ENCODE measurements at regions not wholly inside any gene's neighbourhood (a gene's known extent, or its start where the extent isn't known, plus 50 kb on each side); places are given as distances from the start of the nearest gene placed in this dataset.

DNA sequence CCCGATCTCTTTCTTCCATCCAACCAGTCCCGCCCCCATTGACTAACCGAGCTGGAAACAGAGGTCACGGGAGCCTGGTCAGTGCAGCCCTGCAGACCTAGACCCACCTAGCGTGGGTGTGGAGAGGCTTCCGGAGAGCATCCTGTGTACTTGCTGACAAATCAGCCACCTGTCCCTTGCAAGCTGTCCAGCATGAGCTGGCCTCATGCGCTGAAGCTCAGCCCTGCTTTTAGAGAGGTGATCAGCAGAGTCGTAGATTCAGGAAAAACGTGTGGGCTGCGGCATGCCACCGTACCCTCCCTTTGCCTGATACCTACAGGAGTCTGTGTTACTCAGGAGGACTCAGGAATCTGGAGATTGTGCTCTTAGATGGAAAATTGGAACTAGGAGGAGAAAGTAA is 80.3 kb upstream of the UQCRFS1 start:
- DNase-seq: no peak

DNA sequence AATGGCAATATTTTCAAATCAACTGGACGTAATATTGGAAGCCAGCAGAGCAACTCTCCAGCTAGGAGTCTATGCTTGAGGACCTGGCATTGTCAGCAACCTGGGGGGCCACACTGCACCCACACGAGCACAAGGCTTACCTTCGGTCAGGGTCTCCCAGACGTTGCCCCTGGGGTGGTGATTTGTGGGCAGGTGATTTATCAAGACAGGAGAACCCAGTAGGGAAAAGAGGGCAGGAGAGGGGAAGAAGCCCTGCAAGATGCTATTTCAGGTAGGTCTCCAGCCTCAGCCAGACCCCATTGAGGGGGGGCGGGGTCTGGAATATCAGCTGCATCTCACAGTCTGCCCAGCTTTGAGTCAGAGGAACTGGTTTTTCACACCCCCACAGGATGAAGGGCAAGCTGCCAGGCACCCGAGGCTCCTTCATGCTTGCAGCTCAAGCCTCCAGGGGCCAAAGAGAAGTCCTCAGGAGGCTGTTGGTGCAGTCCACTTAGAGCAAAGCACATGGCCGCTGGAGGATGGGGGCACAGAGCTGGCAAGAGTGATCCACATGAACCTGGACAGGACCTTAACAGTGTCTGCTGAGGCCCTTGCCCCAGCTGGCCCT is 80.9 kb upstream of the UQCRFS1 start:
- DNase-seq: peak; percentile 22

- DNase-seq: peak; percentile 56
Measured at GRCh38 chr19:29294343-29294811, 81.4 kb upstream of the UQCRFS1 start.

DNA sequence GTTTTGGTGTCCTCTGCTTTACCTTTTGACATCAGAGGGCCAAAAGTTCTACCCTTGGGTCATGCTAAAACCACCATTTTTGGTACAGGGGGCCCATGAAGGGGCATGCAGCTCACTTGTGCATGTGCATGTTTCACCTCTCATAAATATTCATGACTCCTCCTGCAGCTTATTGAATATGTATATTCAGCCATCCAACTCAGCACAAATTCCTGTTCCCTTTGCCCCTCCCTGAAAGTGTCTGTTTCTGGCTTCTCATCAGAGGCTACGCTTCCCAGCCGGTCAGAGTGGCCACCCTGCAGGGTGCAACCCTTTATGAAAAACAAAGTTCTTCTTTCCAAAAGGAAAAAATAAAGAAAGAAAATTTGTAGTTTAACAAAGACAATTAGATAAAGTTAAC is 82.3 kb upstream of the UQCRFS1 start:
- DNase-seq: no peak

- DNase-seq: no peak
Measured at GRCh38 chr19:29297381-29297780, 84.4 kb upstream of the UQCRFS1 start.

DNA sequence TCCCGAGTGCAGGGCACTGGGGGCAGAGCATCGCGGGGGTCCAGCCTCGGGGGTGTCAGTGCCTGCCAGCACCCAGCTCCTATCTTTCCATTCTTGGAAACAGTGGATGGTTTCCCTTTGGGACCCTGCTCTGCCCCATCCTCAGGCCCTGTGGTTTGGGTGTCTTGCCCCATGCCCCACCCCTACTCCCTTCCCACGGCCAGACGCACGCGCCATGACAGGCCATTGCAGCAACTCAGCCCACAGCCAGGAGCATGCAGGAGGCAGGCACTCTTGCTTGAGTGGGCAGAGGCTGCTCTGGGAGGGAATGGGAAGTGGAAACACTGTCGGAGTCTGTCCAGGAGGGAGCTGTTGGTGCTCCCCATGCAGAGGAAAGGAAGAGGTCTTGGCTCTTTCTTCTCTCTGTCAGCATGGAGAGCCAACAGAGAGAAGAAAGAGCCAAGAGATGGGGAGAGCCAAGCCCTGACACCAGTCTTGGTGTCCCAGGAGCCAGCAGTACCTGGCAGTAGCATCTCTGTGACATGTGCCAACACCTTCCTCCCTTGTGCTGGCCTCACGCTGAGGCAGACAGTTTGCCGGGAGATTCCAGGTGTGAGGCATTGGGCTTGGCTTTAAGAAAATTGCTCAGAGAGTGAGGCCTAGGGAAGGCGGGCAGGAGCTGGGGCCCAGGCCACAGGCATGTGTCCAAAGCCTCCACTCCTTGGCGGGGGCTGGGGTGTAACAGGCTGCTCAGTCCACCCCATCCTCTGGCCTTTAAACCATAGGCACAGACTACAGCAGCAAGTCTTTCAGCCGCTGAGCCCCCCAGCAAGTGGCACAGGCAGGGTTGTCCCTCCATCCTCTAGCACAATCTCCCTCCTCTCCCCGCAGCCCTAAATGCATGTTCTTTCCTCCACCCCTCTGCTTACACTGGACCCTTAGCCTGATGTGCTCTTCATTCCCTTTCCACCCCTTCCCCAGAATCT is 86.7 kb upstream of the UQCRFS1 start:
- DNase-seq: no peak

GRCh38 chr19:29302002-29302928 is 89.3 kb upstream of the UQCRFS1 start:
- no peak for DNase-seq

GRCh38 chr19:29303069-29303718 is 90.2 kb upstream of the UQCRFS1 start:
- no peak for DNase-seq

- DNase-seq: no peak
Measured at GRCh38 chr19:29303719-29304090, 90.8 kb upstream of the UQCRFS1 start.

DNA sequence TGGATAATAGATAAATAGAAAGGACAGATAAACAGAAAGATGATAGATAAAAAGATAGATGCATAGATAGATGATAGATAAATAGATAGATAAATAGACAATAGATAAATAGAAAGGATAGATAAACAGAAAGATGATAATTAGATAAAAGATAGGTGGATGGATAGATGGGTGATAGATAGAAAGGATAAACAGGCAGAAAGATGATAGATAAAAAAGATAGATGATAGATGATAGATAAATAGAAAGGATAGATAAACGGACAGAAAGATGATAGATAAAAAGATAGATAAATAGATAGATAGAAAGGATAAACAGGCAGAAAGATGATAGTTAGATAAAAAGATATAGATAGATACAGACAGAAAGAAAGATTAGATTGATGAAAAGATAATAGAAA is 92.3 kb upstream of the UQCRFS1 start:
- no peak for DNase-seq

DNA sequence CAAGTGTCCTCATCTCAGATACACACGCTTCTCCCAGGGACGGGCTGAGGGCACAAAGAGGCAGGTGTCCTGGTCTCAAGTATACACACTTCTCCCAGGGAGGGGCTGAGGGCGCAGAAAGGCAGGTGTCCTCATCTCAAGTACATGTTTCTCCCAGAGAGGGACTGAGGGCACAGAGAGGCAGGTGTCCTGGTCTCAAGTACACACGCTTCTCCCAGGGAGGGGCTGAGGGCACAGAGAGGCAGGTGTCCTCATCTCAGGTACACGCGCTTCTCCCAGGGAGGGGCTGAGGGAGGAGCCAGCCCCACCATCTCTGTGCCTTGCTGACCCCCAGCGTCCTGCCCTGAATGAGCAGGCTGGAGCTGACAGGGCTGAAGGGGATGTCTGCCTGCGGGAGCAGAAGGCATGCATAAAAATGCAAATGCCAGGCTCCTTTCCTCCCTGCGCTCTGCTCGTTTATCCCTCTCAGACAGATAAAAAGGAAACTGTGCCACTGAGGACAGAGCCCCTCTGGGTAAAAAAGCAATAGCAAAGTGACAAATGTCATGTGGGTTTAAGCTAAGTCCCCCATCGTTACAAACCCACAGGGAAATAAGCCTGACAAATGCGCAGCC is 96.1 kb upstream of the UQCRFS1 start:
- DNase-seq: no peak

GRCh38 chr19:29309637-29310036 is 96.7 kb upstream of the UQCRFS1 start:
- DNase-seq: no peak

- DNase-seq: no peak
Measured at GRCh38 chr19:29311191-29311790, 98.3 kb upstream of the UQCRFS1 start.

DNA sequence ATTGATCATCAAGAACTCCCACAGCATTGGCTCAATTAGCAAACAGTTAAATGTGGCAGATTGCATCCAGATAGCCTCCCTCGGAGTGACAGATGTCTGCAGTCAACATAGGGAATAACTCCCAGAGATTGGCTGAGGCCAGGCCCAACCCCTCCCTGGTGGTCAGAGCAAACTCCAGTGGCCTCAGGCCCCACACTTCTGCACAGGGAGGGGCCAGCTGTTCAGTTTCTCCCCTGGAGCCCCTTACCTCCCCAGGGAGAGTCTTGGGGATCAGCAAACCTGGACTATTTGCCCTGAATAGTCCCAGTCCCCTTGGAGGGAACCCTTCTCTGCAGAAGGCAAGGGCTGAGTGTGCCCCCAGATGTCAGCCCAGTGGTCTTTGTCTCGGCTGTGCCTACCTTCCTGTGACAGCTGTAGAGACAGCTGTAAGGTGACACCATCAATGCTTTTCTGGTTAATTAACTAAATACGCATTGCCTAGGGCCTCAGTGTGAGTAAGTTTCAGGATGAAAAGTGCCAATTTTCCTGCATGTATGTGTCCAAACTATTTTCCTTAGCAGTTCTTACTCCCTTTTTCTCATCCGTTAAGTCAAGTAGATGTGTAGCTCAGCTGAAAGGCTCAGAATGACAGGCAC is 102.7 kb upstream of the UQCRFS1 start:
- no peak for DNase-seq

GRCh38 chr19:29318581-29318980 is 105.6 kb upstream of the UQCRFS1 start:
- no peak for DNase-seq

- no peak for DNase-seq
Measured at GRCh38 chr19:29320086-29320485, 107.1 kb upstream of the UQCRFS1 start.

- DNase-seq: no peak
Measured at GRCh38 chr19:29320618-29321017, 107.7 kb upstream of the UQCRFS1 start.

DNA sequence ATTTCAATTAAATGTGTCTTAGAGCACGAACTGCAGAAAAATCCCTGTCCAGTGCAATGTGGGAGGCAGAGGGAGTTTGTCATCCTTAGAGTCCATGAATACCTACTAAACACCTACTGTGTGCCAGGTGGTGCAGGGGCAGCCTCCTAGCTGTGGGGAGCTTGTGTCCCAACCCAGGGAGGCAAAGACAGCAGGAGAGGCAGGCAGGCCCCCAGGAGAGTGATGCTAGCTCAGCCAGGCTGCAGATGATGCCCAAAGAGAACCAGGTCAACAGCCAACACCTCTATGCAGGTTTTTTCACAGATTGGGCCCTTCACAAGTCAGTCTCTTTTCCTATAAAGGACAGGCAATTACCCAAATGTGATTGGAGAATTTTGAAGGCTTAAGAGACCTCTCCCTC is 108.2 kb upstream of the UQCRFS1 start:
- no peak for DNase-seq

- DNase-seq: no peak
Measured at GRCh38 chr19:29323021-29323430, 110.1 kb upstream of the UQCRFS1 start.

DNA sequence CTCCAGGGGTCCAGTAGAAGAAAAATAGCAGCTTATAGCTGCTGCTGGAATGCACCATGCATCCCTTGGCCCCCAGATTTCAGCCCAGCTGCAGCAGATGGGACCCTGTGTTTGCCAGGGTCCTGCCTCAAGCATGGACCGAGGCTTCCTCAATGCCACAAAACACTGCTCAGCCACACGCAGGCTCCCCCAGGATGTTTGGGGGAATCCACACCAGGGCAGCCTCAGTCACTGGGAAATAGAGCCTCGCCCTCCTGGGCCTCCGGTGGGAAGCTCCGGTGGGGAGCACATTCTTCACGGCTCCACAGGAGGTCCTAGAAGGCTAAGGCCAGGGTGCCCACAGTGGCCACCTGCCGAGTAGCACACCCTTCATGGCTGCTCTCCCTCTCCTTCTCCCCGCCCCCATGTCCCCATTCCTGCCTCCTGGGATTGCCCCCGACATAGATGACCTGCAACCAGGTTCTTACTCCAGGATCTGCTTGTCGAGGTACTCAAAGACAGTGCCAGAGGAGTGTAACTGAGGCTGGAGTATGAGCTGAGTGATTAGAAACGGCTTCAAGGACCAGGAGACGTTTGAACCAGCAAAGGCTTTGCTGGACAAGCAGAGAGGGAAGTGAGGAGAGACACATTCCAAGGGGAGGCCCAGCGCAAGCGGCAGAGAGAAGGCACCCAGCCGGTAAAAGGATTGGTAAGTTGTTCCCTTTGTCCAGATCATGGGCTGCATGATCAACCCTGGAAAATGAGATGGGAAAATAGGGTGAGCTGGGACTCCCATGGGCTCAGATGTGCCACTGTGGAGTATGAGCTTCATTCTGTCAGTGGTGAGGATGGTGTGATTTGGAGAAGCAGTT is 110.7 kb upstream of the UQCRFS1 start:
- DNase-seq: no peak
